OCI-LY7 (cell line): ENCODE measurements at regions not wholly inside any gene's neighbourhood (a gene's known extent, or its start where the extent isn't known, plus 50 kb on each side); places are given as distances from the start of the nearest gene placed in this dataset.

Experiments
- EZH2phosphoT487 ChIP-seq: fragments of 200-600 bp; sonication (generic); IDR thresholded peaks from 2 replicates; pipeline ENCODE4 v1.6.1; 2018; ENCODE audit warnings: low read depth, borderline replicate concordance, mild to moderate bottlenecking, mixed run types, antibody characterized with exemption, low read length, moderate library complexity, mixed read lengths
- TF ChIP-seq, protein P1 (sequence below): fragments of 200-600 bp; sonication (generic); conservative IDR thresholded peaks from 2 replicates; pipeline ENCODE4 v1.5.1; 2014; ENCODE audit warnings: mild to moderate bottlenecking, antibody characterized with exemption, low read length, moderate library complexity, mixed read lengths

DNA sequence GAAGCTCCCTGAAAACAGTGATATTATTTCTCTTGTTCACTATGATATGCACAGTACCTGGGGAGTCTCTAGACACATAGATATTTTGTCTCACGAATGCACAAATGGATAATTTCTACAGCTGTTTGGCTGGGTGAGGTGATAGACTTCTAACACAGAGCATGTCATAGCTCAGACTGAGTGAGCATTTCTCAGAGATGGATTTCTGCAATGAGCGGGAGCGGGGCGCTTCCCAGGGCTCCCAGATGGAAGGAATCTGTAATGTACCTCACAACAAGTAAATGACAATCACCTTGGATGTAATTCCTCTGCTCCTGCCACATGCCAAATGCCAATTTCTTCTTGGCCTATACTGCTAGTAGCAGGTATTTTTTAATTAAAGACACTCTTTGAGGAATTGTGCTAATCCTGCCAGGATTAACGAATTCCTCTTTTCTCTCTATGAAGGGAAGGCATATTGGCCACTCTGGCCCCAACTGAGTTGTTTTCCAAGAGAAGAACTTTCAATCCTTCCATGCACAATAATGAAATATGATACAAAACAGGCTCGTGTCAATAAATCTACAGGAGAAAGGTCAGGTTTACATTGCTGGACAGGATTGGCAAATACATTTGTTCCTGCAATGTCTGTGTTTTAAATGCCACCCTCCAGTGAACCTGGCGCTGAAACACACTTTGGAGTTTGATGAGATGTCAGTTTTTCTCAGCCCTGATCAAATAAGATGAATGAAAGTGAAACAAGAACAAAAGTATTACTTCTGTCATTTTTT is 185.3 kb downstream of the CBLN1 start:
- TF ChIP-seq, protein P1, sequence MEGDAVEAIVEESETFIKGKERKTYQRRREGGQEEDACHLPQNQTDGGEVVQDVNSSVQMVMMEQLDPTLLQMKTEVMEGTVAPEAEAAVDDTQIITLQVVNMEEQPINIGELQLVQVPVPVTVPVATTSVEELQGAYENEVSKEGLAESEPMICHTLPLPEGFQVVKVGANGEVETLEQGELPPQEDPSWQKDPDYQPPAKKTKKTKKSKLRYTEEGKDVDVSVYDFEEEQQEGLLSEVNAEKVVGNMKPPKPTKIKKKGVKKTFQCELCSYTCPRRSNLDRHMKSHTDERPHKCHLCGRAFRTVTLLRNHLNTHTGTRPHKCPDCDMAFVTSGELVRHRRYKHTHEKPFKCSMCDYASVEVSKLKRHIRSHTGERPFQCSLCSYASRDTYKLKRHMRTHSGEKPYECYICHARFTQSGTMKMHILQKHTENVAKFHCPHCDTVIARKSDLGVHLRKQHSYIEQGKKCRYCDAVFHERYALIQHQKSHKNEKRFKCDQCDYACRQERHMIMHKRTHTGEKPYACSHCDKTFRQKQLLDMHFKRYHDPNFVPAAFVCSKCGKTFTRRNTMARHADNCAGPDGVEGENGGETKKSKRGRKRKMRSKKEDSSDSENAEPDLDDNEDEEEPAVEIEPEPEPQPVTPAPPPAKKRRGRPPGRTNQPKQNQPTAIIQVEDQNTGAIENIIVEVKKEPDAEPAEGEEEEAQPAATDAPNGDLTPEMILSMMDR, result no peak
- no peak for TF ChIP-seq EZH2phosphoT487
